ENCODE measurements at regions not wholly inside any gene's neighbourhood (a gene's known extent, or its start where the extent isn't known, plus 50 kb on each side); places are given as distances from the start of the nearest gene placed in this dataset.

GRCh38 chr16:59597269-59597668, 863.2 kb upstream of the GOT2 start:
- TF ChIP-seq, protein P1, sequence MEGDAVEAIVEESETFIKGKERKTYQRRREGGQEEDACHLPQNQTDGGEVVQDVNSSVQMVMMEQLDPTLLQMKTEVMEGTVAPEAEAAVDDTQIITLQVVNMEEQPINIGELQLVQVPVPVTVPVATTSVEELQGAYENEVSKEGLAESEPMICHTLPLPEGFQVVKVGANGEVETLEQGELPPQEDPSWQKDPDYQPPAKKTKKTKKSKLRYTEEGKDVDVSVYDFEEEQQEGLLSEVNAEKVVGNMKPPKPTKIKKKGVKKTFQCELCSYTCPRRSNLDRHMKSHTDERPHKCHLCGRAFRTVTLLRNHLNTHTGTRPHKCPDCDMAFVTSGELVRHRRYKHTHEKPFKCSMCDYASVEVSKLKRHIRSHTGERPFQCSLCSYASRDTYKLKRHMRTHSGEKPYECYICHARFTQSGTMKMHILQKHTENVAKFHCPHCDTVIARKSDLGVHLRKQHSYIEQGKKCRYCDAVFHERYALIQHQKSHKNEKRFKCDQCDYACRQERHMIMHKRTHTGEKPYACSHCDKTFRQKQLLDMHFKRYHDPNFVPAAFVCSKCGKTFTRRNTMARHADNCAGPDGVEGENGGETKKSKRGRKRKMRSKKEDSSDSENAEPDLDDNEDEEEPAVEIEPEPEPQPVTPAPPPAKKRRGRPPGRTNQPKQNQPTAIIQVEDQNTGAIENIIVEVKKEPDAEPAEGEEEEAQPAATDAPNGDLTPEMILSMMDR (IDR thresholded peaks at IDR 0.05): no peak
- TF ChIP-seq, protein P2, sequence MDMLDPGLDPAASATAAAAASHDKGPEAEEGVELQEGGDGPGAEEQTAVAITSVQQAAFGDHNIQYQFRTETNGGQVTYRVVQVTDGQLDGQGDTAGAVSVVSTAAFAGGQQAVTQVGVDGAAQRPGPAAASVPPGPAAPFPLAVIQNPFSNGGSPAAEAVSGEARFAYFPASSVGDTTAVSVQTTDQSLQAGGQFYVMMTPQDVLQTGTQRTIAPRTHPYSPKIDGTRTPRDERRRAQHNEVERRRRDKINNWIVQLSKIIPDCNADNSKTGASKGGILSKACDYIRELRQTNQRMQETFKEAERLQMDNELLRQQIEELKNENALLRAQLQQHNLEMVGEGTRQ (IDR thresholded peaks at IDR 0.05; ENCODE audit: borderline replicate concordance, low read depth, low read length): no peak
- no peak for TF ChIP-seq TAF1 (IDR thresholded peaks at IDR 0.05; ENCODE audit: borderline replicate concordance, low read depth, low read length)
- TF ChIP-seq EP300 (IDR thresholded peaks at IDR 0.05; ENCODE audit: borderline replicate concordance in 1 of 2, low read depth in 1 of 2, low read length in 1 of 2): no peak
- TF ChIP-seq EZH2phosphoT487 (IDR thresholded peaks at IDR 0.05; ENCODE audit: borderline replicate concordance, low read depth): no peak
- no peak for TF ChIP-seq YY1 (IDR thresholded peaks at IDR 0.05; ENCODE audit: low read depth)
- no peak for TF ChIP-seq RAD21 (IDR thresholded peaks at IDR 0.05; ENCODE audit: low read length)
- TF ChIP-seq, protein P3, sequence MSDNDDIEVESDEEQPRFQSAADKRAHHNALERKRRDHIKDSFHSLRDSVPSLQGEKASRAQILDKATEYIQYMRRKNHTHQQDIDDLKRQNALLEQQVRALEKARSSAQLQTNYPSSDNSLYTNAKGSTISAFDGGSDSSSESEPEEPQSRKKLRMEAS (IDR thresholded peaks at IDR 0.05; ENCODE audit: low read depth): no peak

All from SK-N-SH (cell line).